GM18867 (cell line): ENCODE measurements at regions not wholly inside any gene's neighbourhood (a gene's known extent, or its start where the extent isn't known, plus 50 kb on each side); places are given as distances from the start of the nearest gene placed in this dataset.

Experiments used
- ATAC-seq: cut with Tn5 transposase; IDR thresholded peaks from one replicate; pipeline ENCODE4 v1.9.1; 2021; ENCODE audit warnings: mild to moderate bottlenecking, moderate library complexity; ENCODE audit not compliant: unreplicated experiment

DNA sequence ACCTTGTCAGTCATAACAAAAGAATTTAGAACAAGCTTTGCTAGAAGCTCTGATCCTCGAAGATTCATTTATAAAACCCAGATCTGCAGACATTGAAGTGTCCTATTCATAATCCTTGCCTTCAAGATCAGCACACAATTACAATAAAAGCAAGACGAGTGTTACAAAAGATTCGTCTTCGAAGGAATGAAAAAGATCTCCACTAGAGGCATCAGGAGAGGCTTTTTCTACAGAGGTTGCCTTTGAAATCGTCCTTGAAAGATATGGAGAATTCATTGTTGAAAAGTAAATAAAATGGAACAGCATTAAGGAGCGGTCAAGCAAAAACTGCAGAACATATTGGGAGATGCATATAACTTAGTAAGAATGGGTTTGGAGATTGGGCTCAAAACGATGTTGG is 146.4 kb downstream of the BMP4 start:
- ATAC-seq = no peak

DNA sequence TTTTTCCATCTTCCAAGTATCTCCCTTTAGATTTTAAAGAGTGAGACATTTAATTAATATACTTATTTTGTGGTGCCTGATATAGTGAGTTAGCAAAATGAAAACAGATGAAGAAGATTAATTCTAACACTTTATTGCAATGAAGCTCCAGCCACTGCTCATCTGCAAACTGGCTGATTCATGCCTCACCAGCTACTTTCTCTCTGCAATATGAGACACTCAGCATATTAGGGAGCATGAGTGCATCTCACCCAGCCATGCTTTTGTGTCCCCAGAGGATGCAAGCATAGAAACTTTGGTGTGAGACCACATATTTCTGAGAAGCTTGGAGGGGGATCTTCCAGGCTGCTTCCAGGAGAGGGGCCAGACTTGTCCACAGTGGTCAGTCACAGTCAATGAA is 148.6 kb downstream of the BMP4 start:
- no peak for ATAC-seq

DNA sequence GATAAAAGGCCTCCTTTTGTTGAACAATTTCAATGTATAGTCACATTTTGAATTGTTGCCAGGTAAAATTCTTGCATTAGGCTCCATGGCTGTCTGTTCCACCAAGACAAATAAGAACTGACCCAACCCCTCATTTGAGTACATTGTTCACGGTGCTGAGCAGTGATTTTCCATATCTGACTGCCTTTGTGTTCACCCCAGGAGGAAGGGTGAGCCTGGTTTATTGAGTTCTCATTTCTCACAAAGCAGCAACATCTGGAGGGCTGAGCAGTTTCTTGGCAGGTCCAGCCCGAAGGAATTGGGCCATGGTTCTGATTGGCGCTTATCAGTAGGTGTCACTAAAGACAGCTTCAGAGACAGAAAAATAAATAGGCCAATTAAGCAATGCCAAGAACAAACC is 149.1 kb downstream of the BMP4 start:
- no peak for ATAC-seq

DNA sequence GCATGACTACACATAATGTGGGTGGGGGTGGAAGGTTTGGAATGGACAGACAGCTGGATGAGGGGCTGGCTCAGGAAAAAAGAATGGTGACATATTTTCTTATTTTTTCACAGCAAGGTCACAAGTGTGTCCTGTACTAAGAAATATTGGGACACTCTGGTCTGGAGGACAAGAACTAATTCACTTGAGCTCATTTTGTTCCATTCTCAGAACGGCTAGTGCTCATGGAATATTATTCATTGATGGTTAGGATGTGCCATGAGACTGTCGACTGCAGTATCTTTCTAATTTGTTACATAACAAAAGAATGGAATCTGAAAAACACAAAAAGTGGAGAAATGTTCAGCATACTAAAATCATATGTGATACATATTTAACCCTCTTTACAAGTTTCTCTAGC is 149.5 kb downstream of the BMP4 start:
- ATAC-seq = no peak

DNA sequence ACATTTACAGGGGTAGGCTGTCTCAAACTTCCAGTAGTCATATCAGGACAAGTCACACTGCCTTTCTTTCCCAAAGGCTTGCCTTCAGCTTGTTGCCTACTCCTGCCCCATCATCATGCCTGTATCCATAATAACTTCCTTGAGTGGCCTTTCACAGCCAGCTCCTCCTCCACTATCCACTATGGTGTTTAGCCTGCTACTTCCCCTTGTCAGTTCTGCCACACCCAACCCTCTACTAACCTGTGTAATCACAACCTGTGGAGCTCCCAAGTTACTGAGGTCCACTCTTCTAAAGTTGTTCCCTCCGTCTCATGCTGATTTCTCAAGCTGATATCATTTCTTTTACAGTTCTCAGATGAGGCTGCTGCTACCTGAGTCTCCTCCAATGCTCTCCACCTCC is 159.9 kb downstream of the BMP4 start:
- no peak for ATAC-seq

DNA sequence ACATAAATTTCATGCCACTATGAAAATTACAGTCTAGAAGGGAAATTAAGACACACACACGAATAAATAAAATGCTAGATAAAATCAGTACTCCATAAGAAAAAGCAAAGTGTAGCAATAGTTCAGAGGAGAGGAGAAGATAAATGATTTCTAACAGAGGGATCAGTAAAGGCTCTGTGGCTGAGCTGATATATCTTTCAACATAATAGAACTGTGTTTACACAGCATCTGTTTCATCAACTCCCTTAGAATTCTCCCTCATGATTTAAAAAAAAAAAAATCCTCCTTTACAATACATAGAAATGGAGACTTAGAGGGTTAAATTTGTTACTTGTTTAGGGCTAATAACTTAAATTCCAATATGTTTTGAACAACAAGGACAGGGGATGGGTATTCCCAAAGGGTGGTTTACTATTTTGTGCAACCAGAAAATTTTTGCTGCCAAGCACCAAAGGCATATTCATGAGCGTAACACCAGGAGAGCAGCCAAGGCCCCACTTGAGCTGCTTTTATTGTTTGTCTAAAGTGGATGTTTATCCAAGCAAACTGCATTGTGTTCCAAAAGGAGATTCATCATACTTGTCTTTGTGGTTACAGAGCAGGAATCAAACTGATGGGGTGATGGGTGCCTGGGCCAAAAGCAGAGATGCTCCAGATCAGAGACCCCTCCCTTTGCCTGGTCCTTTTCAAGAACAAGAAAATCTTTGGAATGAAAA is 162.7 kb downstream of the BMP4 start:
- no peak for ATAC-seq

DNA sequence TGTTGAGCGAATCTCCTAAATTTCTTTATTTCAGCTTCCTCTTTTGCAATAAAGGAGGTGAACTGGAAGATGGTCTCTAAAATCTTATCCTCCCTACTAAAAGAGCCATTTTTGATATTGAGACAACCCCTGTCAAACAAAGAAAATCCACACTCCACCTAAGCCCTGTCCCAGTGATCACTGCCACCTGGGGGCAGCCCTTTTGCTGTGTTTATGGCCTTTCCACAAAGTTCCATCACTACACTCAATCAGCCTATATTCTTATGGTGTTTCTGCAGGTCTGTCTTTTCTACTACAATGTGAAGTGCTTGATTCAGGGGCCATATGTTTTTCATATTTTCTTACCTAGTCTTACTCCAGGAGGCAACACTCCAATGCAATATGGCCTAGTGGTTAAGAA is 163.7 kb downstream of the BMP4 start:
- ATAC-seq = no peak

DNA sequence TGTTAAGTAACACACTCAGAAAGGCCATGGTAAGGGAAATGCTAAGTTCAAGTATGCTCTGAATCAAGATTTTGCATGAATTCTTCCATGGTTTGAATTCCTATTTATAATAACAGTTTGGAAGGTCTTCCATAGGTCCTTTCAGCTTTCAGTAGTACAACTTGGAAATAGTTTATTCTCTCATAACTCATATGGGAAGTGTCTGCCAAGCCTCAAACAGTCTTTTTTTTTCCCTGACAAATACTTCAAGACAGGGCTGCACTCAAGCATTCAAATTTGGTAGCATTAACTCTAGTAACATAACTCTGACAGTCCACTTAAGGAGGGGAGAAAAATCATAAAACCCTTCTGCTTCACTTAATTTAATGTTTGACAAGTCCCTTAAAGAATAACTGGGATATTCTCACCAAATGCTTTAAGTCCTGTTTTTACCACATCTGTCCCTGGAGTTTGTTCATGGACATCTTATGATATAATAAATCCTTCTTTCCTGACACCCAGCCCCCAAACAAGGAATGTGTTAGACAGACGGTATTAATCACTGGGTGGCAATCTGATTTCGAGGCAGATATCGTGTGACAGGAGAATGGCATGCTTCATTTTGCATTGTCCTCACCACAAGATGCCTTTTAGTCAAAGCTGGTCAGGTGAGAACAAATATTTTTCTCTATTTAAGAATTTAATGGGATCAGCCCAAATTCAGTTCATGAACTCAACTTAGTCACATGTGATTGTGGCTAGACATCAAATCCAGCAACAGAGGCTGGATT is 165.7 kb downstream of the BMP4 start:
- ATAC-seq = no peak

DNA sequence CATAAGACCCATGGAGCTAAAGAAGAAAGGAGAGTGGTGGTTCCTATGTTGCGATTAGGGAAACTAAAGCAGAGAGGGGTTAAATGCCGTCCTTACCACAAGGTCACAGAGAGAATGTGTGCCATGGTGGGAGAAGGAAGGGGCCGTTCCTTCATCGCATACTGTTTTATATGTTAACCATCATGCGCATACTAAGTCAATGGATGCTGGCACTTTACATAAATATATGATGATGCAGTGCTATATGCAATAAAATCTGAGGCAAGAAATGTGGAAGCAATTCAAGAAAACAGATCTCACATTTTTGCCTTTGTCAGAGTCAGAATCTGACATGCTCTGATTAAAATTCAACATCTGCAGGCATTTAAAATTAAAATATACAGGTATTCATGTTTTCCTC is 168.1 kb downstream of the BMP4 start:
- no peak for ATAC-seq

DNA sequence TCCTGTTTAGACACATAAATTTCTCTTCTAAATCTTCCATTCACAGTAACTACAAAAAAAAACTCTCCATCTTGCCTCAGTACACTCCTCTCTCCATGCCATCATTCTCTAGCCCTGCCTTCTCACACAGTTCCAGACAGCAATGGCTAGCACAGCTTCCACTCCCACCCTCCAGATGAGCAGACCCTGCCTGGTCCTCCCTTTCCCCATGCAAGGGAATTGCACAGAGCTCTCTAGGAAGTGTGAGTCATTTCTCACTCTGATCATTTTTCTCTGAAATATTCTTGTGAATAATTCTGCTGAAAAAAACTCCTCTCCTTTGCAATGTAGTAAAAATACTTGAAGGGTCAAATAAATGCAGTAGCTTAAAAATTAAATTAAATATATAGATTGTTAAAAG is 170.6 kb downstream of the BMP4 start:
- no peak for ATAC-seq

DNA sequence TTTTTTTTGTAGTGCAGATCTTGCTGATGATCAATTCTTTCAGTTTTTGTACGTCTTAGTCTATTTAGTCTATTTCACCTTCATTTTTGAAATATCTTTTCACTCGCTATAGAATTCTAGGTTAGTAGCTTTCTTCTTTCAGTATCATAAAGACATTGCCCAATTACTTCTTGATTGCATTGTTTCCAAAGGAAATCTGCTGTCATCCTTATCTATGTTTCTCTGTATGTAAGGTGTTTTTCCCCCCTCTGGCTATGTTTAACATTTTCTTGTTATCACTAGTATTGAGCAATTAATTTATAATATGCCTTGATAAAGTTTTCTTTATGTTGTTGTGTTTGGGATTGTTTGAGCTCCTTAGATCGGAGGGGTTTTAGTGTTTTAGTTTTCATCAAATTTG is 171.9 kb downstream of the BMP4 start:
- no peak for ATAC-seq

DNA sequence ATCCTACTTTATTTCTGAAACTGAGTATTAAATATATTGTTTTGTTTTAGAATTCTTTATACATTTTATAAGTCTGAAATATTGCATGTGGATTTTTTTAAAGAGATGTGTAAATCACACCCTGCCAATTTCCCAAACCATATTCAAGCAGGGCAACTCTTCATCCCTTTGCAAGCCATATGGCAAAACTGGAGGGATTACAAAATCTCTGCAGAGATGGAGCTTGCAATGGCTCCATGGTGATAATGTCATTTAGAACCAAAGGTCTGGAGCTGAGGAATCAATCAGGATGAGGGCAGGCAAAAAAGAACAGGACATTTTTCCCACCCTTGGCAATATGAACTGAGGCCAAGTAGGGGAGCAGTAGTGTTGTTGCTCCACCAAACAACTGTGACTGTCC is 173.4 kb downstream of the BMP4 start:
- ATAC-seq = no peak

DNA sequence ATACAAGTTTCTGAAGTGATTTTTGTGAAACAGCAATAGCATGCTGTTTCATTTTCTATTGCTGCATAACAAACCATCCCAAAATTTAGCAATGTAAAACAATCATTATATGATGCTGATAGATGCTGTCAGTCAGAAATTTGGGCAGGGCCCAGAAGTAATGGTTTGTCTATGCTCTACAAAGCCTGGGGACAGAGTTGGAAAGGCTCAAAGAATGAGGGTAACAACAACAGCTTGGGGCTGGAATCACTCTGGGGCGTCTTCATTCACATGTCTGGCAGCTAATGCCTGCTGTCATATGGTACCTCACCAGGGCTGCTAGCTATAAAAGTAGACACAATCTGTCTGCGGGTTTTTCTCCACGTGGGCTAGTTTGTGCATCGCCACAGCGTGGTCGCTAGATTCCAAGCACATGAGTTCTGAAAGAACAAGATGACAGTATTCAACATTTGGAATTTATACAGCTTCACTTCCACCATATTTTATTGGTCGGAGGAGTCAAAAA is 176.5 kb downstream of the BMP4 start:
- no peak for ATAC-seq

DNA sequence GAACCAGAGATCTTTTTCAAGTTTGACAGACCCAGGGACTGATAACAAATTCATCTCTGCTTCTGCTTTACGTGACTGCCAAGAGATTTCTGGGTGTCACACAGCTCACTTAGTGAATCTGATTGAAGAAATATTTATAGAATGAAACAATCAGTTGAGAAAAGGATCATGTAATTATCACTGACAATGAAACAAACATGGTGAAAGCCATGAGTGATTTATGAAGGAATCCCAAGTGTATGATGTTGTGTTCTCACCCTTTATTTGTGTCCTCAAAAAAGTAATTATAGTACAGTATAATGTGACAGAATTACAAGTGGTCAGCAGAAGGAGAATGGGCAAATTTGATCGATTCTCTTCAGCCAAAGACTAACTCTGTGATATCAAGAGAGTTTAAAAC is 177.3 kb downstream of the BMP4 start:
- ATAC-seq = no peak

DNA sequence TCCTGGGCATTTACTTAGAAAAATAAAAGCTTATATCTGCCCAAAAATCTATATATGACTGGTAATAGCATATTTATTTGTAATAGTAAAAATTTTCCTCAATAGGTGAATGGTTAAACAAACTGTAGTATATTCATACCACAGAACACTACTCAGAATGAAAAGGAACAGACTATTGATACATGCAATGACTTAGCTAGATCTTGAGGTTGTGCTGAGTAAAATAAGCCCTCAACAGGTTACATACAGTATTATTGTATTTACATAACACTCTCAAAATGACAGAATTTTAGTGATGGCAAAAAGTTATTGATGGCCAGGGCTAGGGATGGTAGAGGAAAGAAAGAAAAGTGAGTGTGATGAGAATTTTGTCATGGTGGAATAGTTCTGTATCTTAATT is 178.4 kb downstream of the BMP4 start:
- no peak for ATAC-seq

DNA sequence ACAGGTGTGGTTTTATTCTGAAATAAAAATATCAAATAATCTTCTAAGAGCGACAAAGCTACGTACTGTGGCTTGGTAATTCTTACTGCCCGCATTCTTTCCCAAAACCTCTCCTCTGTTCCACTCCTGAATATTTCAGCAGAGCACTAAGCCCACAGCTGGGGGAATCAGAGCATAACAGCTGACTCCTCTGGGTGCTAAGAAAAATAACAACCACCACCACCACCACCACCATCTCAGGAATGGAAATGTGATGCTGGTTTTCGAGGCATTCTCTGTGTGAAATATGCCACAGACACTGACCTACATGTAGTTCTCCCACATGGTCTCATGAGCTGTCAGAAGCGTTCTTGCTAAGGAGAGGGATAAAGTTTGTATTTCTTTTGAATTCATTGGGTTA is 183.7 kb downstream of the BMP4 start:
- no peak for ATAC-seq

DNA sequence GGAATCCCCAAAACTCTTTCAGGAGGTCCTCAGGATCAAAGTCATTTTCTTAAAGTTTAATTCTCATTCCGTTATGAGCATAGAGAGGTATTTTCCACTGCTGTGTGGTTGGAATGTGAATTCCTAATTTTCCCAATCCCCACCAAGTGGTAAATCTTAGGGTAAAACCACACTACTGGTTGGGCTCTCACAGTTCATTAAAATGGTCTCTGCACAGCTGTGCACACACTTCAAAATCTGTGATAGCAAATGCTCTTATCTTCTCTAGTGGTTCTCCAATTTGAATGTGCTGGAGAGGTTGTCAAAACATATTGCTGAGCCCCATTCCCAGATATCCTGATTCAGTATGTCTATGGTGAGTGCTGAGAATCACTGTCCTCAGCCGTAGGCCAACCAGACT is 189.1 kb downstream of the BMP4 start:
- no peak for ATAC-seq

DNA sequence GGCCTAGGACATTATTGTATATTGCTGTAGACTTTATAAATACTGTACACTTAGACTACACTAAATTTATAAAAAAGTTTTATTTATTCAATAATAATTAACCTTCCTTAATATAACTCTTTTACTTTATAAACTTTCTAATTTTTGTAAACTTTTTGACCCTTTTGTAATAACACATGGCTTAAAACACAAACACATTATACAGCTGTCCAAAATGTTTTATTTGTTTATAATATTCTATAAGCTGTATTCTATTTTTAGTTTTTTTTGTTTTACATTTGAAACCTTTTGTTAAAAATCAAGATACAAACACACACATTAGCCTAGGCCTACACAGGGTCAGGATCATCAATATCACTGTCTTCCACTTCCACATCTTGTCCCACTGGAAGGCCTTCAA is 190.0 kb downstream of the BMP4 start:
- ATAC-seq = no peak

DNA sequence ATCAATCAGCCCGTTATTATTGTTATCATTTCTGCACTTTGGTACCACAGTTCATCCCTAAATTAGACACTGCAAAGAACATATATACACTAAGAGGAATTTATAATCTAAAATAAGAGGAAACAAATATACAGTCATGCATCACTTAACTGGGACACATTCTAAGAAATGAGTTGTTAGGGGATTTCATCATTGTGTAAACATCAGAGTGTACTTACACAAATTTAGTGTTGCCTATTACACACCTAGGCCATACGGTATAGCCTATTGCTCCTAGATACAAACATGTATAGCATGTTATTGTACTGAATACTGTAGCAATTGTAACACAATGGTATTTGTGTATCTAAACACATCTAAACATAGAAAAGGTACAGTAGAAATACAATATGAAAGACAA is 190.5 kb downstream of the BMP4 start:
- ATAC-seq = no peak

DNA sequence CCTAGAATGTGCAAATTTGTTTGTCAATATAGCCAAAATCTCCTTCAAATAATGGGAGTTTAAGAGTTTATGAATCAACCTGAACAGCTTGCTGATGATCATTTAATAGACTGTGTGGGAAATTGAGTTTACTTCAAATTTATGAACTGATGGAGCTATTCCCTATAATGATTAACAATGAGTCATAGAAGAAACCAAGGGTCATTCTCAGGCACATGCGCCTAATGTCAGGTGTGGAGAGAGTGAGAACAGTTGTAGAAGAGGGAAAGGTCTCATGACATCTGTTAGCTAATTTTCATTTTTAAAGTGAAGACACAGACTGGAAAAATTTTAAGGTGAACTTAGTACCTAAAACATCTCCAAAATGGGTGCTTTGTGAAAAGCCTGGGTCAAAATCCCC is 191.8 kb downstream of the BMP4 start:
- ATAC-seq = no peak

DNA sequence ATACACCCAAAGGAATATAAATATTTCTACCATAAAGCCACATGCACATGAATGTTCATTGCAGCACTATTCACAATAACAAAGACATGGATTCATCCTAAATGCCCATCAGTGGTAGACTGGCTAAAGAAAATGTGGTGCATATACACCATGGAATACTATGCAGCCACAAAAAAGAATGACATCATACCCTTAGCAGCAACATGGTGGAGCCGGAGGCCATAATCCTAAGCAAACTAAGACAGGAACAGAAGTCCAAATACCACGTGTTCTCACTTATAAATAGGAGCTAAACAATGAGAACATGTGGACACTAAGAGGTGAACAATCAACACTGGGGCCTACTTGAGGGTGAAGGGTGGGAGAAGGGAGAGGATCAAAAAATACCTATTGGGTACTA is 198.5 kb downstream of the BMP4 start:
- ATAC-seq = no peak

DNA sequence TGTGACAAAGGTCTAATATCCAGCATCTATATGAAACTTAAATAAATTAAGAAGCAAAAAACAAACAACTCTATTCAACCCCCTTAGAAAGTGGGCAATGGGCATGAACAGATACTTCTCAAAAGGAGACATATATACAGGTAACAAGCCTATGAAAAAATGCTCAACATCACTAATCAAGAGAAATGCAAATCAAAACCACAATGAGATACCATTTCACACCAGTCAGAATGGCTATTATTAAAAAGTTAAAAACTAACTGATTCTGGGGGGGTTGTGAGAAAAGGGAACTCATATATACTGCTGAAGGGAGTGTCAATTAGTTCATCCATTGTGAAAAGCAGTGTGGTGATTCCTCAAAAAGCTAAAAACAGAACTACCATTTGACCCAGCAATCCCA is 198.9 kb downstream of the BMP4 start:
- no peak for ATAC-seq

DNA sequence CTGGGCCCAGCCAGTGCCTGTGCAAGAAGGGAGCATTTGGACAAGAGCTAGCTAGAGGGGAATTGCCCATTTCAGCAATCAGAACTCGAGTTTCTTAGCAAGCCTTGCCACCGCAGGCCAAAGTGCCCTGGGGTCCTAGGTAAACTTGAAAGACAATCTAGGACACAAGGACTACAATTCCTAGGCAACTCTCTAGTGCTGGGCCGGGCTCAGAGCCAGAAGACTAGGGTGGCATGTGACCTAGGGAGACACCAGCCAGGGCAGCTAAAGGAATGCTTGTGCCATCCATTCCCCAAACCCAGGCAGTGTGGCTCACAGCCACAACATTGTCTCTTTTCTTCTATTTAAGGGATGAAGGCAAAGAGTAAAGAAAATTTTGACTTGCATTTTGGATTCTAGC is 205.0 kb downstream of the BMP4 start:
- no peak for ATAC-seq
